Stimulated activated CD4-positive, alpha-beta T cell treated with anti-CD3 and anti-CD28 coated beads, Interleukin-1b, Interleukin-23, amount 100 ng/mL, for 24 hours (primary cell): ENCODE measurements at regions not wholly inside any gene's neighbourhood (a gene's known extent, or its start where the extent isn't known, plus 50 kb on each side); places are given as distances from the start of the nearest gene placed in this dataset.
"Not testable (repeated sequence)": the region's sequence is repeated elsewhere in the genome, so short reads cannot be mapped to it uniquely, and the experiment has no call there.

Experiments
- DNase-seq, 4 experiments: peaks; one replicate each; pipeline ENCODE4 v3.0.0-alpha.2; 2020; ENCODE audit warnings: low read depth in 4 of 4, low spot score in 1 of 4

DNA sequence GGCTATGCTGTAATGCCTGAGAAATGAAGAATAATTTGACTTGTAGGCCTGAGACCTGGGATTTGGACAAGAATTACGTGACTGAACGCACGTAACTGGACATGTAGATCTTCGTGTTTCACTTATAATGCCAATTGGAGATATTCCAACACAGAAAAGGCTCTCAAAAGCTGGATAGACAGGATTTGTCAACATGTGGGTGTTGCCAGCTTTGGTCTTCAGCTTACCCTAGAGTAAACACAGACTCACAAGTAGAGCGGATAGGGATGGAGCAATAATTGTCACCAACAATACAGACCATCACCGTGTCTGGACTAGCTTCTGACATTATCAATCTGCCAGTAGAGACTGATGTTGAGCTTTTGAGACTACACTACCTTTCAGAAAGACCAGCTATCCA, 1511.0 kb upstream of the ADGRL3 start:
- DNase-seq: no peak

DNA sequence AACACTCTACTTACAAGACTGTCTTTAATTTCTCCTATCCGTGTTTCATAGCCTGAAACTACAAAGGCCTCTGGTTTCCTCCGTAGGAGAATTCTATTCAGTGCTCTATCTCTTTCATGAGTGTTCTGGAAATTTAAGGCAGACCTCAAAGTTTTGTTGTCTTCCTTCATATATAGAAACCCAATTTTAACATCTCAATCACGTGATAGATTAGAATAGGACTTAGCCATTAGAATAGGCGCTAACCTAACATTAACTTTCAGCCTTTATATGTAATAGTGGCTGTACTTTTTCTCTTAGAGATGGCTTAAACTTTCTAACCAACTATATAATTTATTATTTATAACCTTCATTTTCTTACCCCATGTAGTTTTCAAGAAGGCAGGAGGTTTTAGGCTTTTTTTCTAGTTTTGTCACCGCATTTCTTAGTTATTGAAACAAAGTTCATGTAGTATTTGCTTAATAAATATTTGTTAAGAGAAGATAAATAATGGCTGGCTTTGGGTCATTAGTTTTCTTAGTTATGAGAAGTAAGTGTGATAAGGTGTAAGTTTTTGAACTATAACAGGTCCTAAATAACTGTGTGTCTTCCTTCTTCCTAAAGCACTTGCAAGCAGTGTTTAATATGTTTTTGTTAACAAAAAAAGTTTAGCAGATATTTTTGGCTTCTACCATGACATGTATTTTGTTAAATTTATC, 1504.6 kb upstream of the ADGRL3 start:
- no peak for DNase-seq

DNA sequence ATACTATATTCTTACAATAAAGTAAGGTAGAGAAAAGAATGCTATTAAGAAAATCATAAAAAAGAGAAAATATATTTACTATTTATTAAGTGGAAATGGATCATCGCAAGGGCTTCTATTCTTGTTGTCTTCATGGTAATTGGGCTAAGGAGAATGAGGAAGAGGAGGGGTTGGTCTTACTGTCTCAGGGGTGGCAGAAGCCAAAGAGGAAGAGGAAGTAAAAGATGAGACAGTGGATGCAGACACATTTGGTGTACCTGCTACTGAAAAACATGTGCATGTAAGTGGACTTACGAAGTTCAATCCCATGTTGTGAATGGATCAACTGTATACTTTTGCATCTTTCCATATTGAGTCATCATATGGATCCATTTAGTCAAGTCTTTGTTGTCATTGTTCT, 1502.1 kb upstream of the ADGRL3 start:
- no peak for DNase-seq

DNA sequence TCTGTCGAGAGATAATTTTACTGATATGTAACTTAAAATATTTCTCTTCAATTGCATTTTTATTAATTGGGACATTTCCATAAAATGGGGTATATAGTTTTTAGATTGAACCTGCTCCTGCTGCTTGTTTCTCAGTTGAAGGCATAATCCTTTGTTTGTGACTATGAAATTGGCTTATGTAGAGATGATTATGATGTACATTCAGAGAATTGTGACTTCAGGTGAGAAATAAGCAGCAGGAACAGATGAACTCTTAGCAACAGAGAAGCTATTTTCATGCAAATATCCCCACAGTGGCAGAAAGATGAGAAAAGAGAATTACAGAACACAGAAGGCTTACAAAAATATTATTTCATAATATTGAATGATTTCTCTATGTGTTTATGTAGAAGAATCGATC, 1499.5 kb upstream of the ADGRL3 start:
- DNase-seq: no peak

DNA sequence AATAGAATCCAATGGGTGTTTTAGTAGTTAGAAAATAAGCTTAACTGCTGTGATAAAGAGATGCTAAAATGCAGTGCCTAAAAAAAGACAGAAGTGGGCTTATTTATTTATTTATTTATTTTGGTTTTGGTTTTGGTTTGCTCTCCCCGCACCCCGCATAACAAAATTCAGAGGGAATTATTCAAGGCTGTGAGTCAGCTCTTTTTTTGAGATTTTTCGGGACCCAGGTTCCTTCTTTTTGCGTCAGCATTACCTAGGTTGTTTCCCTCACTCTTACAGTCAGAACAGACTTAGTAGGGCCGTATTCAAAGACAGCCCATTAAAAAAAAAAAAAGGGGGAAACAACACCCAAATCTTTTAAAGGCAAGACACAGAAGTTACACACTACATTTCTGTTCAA, 1495.5 kb upstream of the ADGRL3 start:
- no peak for DNase-seq

DNA sequence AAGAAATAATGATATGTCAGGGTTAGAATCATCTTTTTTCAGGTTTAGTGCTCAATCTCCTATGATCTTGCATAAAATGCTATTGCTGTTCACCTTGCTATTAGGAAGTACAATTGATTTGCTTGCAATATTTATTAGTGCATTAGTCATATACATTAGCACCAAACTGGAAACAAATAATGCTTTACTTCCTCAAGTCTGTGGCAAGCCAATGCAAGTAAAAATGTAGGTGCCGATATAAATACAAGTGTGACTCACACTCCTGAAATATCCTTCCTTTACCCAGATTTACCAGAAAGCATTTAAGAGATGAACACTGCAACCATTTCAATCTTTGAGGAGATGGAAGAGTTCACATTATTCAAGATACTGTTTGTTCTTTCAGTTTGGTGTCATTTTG, 1487.7 kb upstream of the ADGRL3 start:
- DNase-seq: no peak

DNA sequence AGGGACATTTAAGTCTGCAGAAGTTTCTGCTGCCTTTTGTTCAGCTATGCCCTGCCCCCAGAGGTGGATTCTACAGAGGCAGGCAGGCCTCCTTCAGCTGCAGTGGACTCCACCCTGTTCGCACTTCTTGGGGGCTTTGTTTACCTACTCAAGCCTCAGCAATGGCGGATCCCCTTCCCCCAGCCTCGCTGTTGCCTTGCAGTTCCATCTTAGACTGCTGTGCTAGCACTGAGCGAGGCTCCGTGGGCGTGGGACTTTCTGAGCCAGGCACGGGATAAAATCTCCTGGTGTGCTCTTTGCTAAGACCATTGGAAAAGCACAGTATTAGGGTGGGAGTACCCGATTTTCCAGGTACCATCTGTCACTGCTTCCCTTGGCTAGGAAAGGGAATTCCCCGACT, 1475.8 kb upstream of the ADGRL3 start:
- DNase-seq: not testable (repeated sequence)

- no peak for DNase-seq
These were observed 1472.4 kb upstream of the ADGRL3 start for GRCh38 chr4:59727745-59728144.

DNA sequence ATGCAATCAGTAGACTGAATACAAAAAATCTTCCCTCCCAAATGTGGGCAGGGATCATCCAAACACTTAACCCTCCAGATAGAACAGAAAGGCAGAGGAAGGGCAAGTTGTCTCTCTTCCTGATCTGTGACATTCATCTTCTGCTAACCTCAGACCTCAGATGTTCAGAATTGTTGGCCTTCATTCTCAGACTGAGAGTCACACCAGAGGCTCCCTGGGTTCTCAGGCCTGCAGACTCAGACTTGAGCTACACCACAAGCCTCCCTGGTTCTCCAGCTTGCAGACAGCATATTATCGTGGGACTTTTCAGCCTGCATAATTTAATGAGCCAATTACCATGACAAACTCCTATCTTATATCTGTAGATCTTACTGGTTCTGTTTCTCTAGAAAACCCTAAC, 1471.6 kb upstream of the ADGRL3 start:
- DNase-seq: no peak

DNA sequence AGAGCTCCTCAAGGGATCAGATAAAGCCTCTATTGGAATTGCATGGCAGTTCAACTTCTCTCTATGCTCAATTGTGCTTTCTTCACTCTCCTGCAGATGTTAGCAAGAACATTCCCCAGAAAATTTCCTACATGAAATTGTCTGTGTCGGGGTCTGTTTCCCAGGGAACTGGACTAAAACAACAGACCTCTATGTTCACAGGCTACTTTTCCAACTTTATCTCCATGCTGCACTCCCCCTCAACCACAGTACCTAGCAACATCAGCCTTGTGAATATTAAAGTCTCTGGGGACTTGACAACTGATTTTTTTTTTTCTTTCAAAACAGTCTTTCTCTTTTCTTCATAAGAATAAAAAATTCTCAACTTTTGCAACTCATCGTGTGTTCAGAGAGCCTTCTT, 1470.8 kb upstream of the ADGRL3 start:
- DNase-seq: no peak

DNA sequence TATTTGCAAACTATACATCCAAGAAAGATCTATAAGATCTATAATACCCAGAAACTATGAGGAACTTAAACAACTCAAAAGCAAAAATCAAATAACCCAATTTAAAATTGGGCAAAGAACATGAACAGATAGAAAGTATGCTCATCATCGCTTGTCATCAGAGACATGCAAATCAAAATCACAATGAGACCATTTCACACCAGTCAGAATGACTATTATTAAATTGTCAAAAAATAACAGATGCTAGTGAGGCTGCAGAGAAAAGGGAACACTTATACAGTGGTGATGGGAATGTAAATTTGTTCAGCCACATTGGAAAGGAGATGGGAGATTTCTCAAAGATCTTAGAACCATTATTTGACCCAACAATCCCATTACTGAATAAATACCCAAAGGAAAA, 1451.7 kb upstream of the ADGRL3 start:
- no peak for DNase-seq

DNA sequence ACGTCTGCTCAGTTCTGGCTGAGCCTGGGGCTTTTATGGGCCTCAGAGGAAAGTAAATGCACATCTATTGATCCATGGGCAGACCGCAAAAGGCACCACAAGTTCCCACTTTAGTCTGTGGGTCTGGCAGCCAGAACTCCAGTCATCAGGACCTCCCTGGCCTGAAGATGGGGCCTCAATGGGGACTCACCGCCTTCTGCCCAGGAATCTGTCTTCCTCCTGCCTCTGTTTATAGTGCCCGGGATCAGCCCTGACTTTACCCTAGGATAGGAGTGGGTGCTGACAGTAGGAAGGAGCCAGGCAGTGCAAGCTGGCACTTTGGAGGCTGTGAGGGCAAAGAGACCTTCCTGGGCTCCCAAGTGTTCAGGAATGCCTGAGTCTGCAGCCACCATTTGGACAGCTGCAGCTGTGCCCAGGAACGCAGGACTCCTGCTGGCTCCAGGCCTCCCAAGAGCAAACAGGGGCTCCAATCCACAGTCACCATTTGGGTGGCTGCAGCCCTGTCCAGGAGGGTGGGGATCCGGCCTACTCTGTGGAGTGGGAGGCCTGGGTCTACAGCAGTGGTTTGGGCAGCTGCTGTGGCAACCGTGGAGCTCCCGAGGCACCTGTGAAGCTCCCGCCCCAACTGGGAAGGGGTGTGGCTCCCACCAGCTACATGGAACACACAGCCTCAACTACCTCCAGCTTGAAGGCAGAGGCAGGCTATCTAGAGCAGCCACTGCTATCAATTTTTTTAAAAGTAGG, 1440.9 kb upstream of the ADGRL3 start:
- DNase-seq: no peak

- DNase-seq: no peak
These were observed 1437.8 kb upstream of the ADGRL3 start for GRCh38 chr4:59762344-59762743.

GRCh38 chr4:59770601-59771264, 1429.4 kb upstream of the ADGRL3 start:
- no peak for DNase-seq

- no peak for DNase-seq
These were observed 1427.4 kb upstream of the ADGRL3 start for GRCh38 chr4:59772641-59773139.

- DNase-seq: not testable (repeated sequence)
These were observed 1419.9 kb upstream of the ADGRL3 start for GRCh38 chr4:59780271-59780670.

- DNase-seq: no peak
These were observed 1395.0 kb upstream of the ADGRL3 start for GRCh38 chr4:59805176-59805575.

GRCh38 chr4:59814402-59815010, 1385.6 kb upstream of the ADGRL3 start:
- DNase-seq: no peak

DNA sequence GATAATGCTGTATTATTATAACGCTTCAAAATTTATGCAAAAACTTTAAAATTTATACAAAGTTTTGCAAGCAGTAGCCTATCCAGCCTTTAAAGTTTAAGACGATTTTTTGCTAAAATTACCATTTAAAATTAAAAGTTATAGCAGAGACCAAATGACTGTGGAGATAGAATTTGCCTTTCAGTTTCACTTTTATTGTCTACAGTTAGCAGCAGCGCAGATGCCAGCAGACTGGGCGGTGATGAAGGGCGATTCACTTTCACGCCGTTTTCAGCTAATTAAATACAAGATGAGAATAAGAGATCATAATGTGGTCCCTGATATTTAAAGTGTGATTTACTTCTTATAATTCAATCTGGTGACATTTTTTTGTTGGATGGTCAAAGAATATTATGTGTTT, 1381.5 kb upstream of the ADGRL3 start:
- no peak for DNase-seq

DNA sequence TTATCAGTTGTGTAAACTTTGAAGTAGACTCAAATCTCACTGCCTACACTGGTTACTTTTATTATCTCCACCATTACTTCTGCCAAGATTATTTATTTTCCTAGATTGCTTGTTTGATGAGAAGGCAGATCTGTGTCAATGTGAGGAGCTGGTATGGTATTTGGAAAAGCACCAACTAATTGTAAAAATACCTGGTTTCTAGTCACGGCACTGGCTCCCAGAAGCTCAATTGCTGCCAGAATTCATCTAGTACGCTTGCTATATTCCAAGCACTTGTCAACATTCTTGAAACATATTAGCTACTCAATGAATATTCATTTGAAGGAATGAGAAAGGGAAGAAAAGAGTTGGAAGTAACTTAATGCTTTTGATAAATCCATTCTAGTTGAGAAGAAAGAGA, 1376.8 kb upstream of the ADGRL3 start:
- no peak for DNase-seq

DNA sequence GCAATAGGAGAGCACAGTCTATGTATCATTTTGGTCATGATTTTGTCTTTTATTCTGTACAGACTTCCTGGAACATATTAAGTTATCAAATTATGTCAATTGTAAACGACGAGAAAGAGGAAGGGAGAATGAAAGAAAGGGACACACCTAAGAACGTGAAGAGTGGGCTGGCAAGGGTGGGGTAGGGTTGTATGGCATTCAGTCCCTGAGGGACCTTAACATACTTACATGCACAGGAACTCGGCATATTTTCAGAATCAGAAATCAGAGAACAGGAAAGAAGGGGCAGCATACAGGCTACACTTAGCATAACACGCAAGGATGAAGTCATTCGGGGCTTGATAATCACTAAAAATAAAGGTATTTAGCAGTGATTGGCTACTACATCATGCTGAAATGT, 1375.0 kb upstream of the ADGRL3 start:
- DNase-seq: no peak

- DNase-seq: no peak
These were observed 1368.4 kb upstream of the ADGRL3 start for GRCh38 chr4:59831746-59832145.
